Right renal pelvis (tissue), 4 donors: ENCODE measurements at regions not wholly inside any gene's neighbourhood (a gene's known extent, or its start where the extent isn't known, plus 50 kb on each side); places are given as distances from the start of the nearest gene placed in this dataset.

ENCODE experiments used
- DNase-seq, 4 donors: peaks; one replicate each; pipeline ENCODE4 v3.0.0-alpha.2; 2013; ENCODE audit warnings: low read depth in 4 of 4, low spot score in 3 of 4, missing footprints in 1 of 4

- DNase-seq, result no peak
Observed at GRCh38 chr20:40769677-40770285, 80.7 kb upstream of the MAFB start.

GRCh38 chr20:40770564-40771307, 81.7 kb upstream of the MAFB start:
- DNase-seq, result no peak

- DNase-seq, result no peak
Observed at GRCh38 chr20:40771308-40771610, 82.2 kb upstream of the MAFB start.

GRCh38 chr20:40771848-40772511, 82.9 kb upstream of the MAFB start:
- no peak for DNase-seq

DNA sequence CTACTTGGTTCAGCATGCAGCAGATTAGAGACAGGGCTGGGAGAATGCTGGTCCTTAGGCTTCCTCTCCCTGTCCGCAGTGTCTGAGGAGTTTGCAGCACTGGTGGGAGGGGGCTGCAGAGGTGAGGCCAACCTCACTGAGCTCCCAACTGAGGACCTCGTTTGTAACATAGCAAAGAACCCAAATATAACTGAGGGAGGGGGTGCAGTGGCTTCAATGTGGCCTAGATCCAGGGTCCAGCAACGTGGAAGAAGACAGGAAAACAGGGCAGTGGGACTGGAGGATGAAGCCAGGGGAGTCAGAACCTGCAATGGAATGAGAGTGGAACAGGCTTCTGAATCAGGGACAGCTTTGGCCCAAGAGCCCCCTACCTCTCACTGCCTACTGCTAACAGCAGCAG, 84.3 kb upstream of the MAFB start:
- DNase-seq, result no peak

DNA sequence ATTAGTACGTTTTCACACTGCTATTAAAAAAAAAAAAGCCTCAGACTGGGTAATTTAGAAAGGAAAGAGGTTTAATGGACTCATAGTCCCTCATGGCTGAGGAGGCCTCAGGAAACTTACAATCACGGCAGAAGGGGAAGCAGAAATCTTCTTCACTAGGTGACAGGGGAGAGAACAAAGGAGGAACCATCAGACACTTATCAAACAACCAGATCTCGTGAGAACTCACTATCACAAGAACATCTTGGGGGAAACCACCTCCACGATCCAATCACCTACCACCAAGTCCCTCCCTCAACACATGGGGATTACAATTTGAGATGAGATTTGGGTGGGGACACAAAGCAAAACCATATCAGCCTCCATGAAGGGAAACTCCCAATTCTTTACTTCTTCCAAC, 85.2 kb upstream of the MAFB start:
- no peak for DNase-seq

- no peak for DNase-seq
Observed at GRCh38 chr20:40775561-40776146, 86.6 kb upstream of the MAFB start.

GRCh38 chr20:40776466-40777457, 87.7 kb upstream of the MAFB start:
- DNase-seq, result no peak

DNA sequence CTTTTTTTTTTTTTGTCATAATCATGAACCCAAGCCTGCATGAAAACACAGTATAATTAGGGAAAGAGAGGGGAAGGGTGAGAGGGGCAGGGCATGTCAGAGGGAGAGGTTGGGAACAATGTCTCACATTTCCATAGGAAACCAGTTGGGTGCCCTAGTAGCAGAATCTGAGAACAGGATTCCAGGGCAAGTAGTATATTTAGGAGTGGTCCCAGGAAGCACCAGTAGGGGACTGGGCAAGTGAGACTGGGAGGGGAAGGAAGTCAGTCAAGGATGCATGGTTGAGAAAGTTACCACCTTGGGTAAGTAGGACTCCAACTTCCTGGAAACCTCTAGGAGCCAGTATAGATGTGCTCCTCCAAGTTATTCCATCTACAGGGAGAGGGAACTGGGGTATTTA, 88.6 kb upstream of the MAFB start:
- DNase-seq, result no peak

DNA sequence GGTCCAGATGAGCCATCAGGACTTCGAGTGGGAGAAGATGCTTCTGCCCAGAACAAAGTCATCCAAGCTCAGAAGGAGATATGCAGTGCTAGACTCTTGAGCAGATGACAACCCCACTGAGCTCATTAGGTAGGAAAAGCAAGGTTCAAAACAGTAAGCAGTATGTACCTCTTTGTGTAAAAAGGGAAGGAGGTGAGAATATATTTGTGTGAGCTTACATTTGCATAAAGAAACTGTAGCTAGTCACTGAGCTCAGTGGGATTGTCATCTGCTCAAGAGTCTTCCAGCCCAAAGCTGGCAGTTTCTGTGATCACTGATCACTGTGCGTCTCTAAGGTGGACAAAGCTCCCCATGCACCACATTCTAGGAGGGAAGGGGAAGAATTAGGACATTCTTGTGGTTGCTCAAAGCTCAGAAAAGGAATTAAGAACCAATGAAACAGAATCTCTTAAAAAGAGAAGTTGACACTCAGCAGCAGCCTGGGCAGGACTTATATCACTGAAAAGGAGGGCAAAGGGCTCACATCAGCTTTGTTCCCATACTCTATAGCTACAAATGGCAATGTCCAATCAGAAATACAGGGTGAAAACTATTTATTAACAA, 90.0 kb upstream of the MAFB start:
- no peak for DNase-seq

- no peak for DNase-seq
Observed at GRCh38 chr20:40781327-40782042, 92.4 kb upstream of the MAFB start.

DNA sequence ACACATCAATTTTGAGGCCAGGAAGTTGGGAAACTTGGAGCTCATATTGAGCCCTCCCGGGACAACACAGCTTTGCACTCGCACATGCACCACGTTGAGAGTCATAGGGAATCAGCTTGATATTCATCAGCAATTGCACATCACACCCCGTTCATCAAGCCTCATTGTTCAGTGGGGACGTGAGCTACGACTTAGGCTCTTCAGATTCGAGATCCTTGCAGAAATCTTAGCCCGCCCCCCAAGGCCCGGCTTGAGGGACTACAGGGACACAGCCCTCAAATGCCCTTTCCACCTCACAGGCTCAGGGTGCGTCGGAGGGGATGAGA, 93.0 kb upstream of the MAFB start:
- DNase-seq, result no peak

DNA sequence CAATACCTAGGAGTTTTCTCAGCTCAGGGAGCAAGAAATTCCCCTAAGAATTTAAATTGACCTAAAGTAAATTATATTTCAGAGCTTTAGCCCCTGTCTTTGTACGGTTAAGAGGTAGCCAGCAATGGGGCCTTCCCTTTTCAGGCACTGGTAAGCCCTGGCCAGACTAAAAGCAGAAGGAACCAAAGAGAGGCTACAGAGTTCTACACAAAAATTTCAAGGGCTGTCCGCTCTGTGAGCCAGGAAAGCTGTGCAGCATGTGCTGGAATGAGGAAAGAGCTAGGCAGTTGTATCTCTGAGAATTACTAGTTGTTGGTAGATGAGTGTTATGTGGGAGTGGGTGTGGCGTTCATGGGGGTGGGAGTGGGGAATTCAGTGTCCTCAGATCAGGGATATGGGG, 96.3 kb upstream of the MAFB start:
- no peak for DNase-seq

DNA sequence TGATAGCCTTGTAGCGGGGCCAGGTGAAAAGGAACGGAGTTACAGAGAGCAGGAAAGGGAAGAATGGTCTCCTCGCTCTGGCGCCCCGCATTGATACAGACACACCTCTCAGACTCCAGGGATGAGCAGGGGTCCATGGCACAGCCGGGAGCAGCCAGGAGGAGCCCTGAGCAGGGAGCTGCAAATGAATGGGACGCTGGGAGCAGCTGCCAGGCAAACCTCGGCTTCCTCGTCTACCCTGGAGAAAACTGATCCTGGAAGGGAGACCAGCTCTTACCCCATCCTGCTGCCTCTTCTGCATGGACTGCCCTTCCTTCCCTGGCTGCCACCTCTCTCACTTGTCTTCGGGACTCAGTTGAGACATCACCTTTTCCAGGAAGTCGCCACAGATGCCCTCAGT, 97.3 kb upstream of the MAFB start:
- no peak for DNase-seq

DNA sequence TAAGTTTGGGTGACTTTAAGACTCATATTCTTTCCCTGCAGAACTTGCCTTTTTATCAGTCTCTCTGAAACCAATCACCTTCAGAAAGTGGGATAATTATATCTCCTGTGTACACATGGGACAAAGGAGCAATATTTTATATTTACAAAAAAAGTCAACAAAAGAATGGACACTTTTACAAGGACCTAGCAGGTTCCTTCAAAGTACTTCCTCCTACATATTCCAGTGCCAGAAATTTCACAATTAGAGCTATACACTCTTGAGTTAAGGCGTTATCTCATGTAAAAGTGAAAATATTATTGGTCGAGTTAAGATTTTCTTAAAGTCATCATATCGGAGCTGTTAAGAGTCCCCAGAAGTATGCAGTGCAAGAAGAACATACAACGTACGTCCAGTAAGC, 98.9 kb upstream of the MAFB start:
- DNase-seq, result no peak

GRCh38 chr20:40797425-40797824, 108.4 kb upstream of the MAFB start:
- no peak for DNase-seq

GRCh38 chr20:40798066-40798465, 109.0 kb upstream of the MAFB start:
- no peak for DNase-seq

- DNase-seq, result no peak
Observed at GRCh38 chr20:40802886-40803285, 113.8 kb upstream of the MAFB start.

GRCh38 chr20:40803381-40803780, 114.3 kb upstream of the MAFB start:
- DNase-seq, result no peak

GRCh38 chr20:40805592-40805991, 116.6 kb upstream of the MAFB start:
- DNase-seq, result no peak
